Fibroblast of lung (primary cell): ENCODE measurements at regions not wholly inside any gene's neighbourhood (a gene's known extent, or its start where the extent isn't known, plus 50 kb on each side); places are given as distances from the start of the nearest gene placed in this dataset.
"Not testable (repeated sequence)": the region's sequence is repeated elsewhere in the genome, so short reads cannot be mapped to it uniquely, and the experiment has no call there.

Source experiments
- EZH2 ChIP-seq: IDR thresholded peaks from 2 replicates; pipeline ENCODE4 v1.5.1; 2012; ENCODE audit warnings: low read length, control low read depth, mild to moderate bottlenecking; ENCODE audit errors: missing control alignments
- TF ChIP-seq, protein P1 (sequence below), 2 donors: IDR thresholded peaks in 1 of 2; conservative IDR thresholded peaks in 1 of 2; 1 replicate in 1 of 2; 2 replicates in 1 of 2; pipeline ENCODE4 v1.5.1; 2011 to 2012; ENCODE audit warnings: low read length in 2 of 2, control low read depth in 1 of 2, inconsistent platforms in 1 of 2, low read depth in 1 of 2, mild to moderate bottlenecking in 1 of 2

DNA sequence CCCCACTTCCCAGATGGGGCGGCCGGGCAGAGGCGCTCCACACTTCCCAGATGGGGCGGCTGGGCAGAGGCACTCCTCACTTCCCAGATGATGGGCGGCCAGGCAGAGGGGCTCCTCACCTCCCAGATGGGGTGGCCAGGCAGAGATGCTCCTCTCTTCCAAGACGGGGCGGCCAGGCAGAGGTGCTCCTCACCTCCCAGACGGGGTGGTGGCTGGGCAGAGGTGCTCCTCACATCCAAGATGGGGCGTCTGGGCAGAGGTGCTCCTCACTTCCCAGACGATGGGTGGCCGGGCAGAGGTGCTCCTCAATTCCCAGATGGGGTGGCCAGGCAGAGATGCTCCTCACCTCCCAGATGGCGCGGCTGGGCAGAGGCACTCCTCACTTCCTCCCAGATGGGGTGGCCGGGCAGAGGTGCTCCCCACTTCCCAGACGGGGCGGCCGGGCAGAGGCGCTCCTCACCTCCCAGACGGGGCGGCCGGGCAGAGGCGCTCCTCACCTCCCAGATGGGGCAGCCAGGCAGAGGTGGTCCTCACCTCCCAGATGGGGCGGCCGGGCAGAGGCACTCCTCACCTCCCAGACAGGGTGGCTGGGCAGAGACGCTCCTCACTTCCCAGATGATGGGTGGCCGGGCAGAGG is 275.2 kb downstream of the LIPI start:
- TF ChIP-seq EZH2: not testable (repeated sequence)
- TF ChIP-seq, protein P1, sequence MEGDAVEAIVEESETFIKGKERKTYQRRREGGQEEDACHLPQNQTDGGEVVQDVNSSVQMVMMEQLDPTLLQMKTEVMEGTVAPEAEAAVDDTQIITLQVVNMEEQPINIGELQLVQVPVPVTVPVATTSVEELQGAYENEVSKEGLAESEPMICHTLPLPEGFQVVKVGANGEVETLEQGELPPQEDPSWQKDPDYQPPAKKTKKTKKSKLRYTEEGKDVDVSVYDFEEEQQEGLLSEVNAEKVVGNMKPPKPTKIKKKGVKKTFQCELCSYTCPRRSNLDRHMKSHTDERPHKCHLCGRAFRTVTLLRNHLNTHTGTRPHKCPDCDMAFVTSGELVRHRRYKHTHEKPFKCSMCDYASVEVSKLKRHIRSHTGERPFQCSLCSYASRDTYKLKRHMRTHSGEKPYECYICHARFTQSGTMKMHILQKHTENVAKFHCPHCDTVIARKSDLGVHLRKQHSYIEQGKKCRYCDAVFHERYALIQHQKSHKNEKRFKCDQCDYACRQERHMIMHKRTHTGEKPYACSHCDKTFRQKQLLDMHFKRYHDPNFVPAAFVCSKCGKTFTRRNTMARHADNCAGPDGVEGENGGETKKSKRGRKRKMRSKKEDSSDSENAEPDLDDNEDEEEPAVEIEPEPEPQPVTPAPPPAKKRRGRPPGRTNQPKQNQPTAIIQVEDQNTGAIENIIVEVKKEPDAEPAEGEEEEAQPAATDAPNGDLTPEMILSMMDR (conservative IDR thresholded peaks at IDR 0.05 in 1 of 2, IDR thresholded peaks at IDR 0.05 in 1 of 2; ENCODE audit: low read depth in 1 of 2, low read length in 2 of 2): not testable (repeated sequence)
